LNCaP clone FGC (cell line): ENCODE measurements at regions not wholly inside any gene's neighbourhood (a gene's known extent, or its start where the extent isn't known, plus 50 kb on each side); places are given as distances from the start of the nearest gene placed in this dataset.

Experiments
- DNase-seq: peaks from one replicate; pipeline ENCODE4 v3.0.0-alpha.2; 2011; ENCODE audit warnings: low read depth
- H3K4me3 ChIP-seq: 2 replicates; pipeline ENCODE4 v1.5.1; 2011; ENCODE audit warnings: mild to moderate bottlenecking, low read depth, low read length, control low read depth
- CTCF ChIP-seq: IDR thresholded peaks from 2 replicates; pipeline ENCODE4 v1.5.1; 2012; ENCODE audit warnings: mild to moderate bottlenecking; ENCODE audit not compliant: control insufficient read depth, insufficient read depth; ENCODE audit errors: extremely low read depth

- DNase-seq = no peak
- no peak for TF ChIP-seq CTCF
- H3K4me3 ChIP-seq = no peak overlapping the region
Observed at GRCh38 chr16:85310868-85311585, 198.8 kb upstream of the CIBAR2 start.

- no peak overlapping the region for H3K4me3 ChIP-seq
- no peak for DNase-seq
- no peak for TF ChIP-seq CTCF
Observed at GRCh38 chr16:85311741-85312140, 199.5 kb upstream of the CIBAR2 start.

GRCh38 chr16:85312174-85312573 lies 199.9 kb upstream of the CIBAR2 start:
- no peak for DNase-seq
- no peak for TF ChIP-seq CTCF
- H3K4me3 ChIP-seq = no peak overlapping the region

- no peak for TF ChIP-seq CTCF
- no peak overlapping the region for H3K4me3 ChIP-seq
- no peak for DNase-seq
Observed at GRCh38 chr16:85312642-85313525, 200.6 kb upstream of the CIBAR2 start.

GRCh38 chr16:85313526-85314301 lies 201.4 kb upstream of the CIBAR2 start:
- no peak for TF ChIP-seq CTCF
- no peak overlapping the region for H3K4me3 ChIP-seq
- no peak for DNase-seq

GRCh38 chr16:85314512-85314971 lies 202.3 kb upstream of the CIBAR2 start:
- H3K4me3 ChIP-seq = no peak overlapping the region
- DNase-seq = no peak
- no peak for TF ChIP-seq CTCF
